MM.1S (cell line): ENCODE measurements at regions not wholly inside any gene's neighbourhood (a gene's known extent, or its start where the extent isn't known, plus 50 kb on each side); places are given as distances from the start of the nearest gene placed in this dataset.

Experiments used
- EZH2 ChIP-seq: fragments of 300-600 bp; sonication (generic); optimal IDR thresholded peaks from 2 replicates; pipeline ENCODE3; 2017; ENCODE audit warnings: low read depth, mild to moderate bottlenecking, antibody characterized with exemption, low read length, mixed read lengths
- EZH2phosphoT487 ChIP-seq: fragments of 300-600 bp; sonication (generic); IDR thresholded peaks from 2 replicates; pipeline ENCODE4 v1.6.1; 2018; ENCODE audit warnings: antibody characterized with exemption, low read length
- TF ChIP-seq, protein P1 (sequence below): fragments of 300-600 bp; sonication (generic); IDR thresholded peaks from 2 replicates; pipeline ENCODE4 v1.5.1; 2016; ENCODE audit warnings: antibody characterized with exemption, low read length, mixed read lengths

DNA sequence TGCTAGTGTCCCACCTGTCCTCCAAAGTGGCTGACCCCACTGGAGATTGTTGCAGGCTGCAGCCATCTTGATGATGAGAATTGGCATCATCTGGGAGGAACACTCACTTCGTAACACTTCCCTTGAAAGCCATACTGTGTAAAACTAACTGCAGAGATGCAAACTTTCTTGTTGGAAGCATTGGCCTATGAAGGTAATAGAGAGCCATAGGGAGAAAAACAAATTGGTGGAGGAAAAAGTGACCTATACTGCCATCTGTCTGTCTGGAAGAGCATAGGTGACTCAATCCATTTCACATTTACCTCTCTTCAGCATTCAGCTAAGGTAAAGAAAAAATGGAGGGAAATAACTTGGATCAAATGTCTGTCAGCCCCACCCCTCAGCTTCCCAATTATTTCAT is 473.4 kb downstream of the NTRK2 start:
- TF ChIP-seq EZH2 (no peak), EZH2phosphoT487 (no peak)
- TF ChIP-seq, protein P1, sequence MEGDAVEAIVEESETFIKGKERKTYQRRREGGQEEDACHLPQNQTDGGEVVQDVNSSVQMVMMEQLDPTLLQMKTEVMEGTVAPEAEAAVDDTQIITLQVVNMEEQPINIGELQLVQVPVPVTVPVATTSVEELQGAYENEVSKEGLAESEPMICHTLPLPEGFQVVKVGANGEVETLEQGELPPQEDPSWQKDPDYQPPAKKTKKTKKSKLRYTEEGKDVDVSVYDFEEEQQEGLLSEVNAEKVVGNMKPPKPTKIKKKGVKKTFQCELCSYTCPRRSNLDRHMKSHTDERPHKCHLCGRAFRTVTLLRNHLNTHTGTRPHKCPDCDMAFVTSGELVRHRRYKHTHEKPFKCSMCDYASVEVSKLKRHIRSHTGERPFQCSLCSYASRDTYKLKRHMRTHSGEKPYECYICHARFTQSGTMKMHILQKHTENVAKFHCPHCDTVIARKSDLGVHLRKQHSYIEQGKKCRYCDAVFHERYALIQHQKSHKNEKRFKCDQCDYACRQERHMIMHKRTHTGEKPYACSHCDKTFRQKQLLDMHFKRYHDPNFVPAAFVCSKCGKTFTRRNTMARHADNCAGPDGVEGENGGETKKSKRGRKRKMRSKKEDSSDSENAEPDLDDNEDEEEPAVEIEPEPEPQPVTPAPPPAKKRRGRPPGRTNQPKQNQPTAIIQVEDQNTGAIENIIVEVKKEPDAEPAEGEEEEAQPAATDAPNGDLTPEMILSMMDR: peak; percentile 69
